Upper lobe of left lung (tissue), 4 donors: ENCODE measurements at regions not wholly inside any gene's neighbourhood (a gene's known extent, or its start where the extent isn't known, plus 50 kb on each side); places are given as distances from the start of the nearest gene placed in this dataset.

ENCODE experiments used
- CTCF ChIP-seq, 6 experiments: fragments of 450-650 bp in 4 of 6; fragments of 200-600 bp in 2 of 6; sonication (generic) in 2 of 6; IDR thresholded peaks; one replicate each; pipeline ENCODE4 v1.5.1; 2016 to 2019; ENCODE audit warnings: antibody characterized with exemption in 6 of 6
- POLR2A ChIP-seq, 4 donors: fragments of 450-650 bp; IDR thresholded peaks; one replicate each; pipeline ENCODE4 v1.5.1; 2016 to 2017; ENCODE audit warnings: antibody characterized with exemption in 4 of 4, mild to moderate bottlenecking in 2 of 4

- no peak for TF ChIP-seq POLR2A (IDR thresholded peaks at IDR 0.05)
- TF ChIP-seq CTCF (IDR thresholded peaks at IDR 0.05): no peak
These were observed 444.9 kb upstream of the TBL1XR1 start for GRCh38 chr3:177642042-177642803.
